HUES48 (cell line): ENCODE measurements at regions not wholly inside any gene's neighbourhood (a gene's known extent, or its start where the extent isn't known, plus 50 kb on each side); places are given as distances from the start of the nearest gene placed in this dataset.

Experiments
- H3K27ac ChIP-seq: one replicate; pipeline ENCODE4 v1.7.0; 2013; ENCODE audit warnings: low read depth, low read length, inconsistent platforms
- H3K27me3 ChIP-seq: 2 replicates; pipeline ENCODE4 v1.6.1; 2013; ENCODE audit warnings: mild to moderate bottlenecking, low read length; ENCODE audit not compliant: control insufficient read depth, insufficient read depth
- H3K36me3 ChIP-seq: 2 replicates; pipeline ENCODE4 v1.6.1; 2013; ENCODE audit warnings: low read length; ENCODE audit not compliant: control insufficient read depth, insufficient read depth
- H3K4me1 ChIP-seq: 2 replicates; pipeline ENCODE4 v1.6.1; 2013; ENCODE audit warnings: mild to moderate bottlenecking, low read length; ENCODE audit not compliant: control insufficient read depth, insufficient read depth
- H3K4me3 ChIP-seq: 2 replicates; pipeline ENCODE4 v1.5.1; 2013; ENCODE audit warnings: mild to moderate bottlenecking, low read depth, low read length
- H3K9ac ChIP-seq: 2 replicates; pipeline ENCODE4 v1.6.1; 2013; ENCODE audit warnings: mild to moderate bottlenecking, low read depth, low read length, moderate library complexity
- H3K9me3 ChIP-seq: 2 replicates; pipeline ENCODE4 v1.6.1; 2013; ENCODE audit warnings: low read length; ENCODE audit not compliant: control insufficient read depth, insufficient read depth

DNA sequence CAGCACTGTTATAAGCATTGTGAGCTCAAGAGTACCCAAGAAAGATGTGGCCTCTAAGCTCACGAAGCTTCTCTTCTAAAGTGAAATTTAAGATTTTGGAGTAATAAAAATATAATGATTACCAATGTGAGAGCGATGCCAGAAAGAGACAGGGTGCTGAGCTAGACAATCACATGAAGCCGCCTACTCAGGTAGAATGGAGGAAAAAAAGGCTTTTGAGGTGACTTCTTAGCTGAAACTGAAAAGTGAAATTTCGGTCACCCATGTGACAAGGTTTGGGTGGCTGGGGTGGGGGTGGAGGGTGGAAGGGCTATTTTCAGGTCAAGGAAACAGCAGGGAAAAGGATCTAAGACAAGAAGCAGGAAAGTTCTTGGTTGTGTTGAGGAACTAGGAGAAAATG lies 388.2 kb upstream of the WWC1 start:
- no peak overlapping the region for H3K27ac ChIP-seq

DNA sequence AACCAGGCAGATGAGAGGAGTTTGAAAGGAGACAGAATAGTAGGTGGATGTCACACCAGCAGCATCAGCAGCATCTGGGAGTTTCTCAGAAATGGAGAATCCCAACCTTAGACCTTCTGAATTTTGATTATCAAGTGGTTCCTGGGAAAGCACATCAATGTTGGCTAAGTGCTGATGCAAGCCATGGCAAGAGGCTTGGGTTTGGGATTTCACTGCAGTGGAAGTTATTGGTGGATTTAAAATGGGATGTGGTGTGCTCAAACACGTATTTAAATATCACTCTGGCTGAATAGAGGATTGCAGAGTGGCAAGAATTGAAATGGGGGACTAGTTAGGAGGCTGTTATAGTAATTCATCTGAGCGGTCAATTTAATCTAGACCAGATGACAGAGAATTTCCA lies 387.8 kb upstream of the WWC1 start:
- Histone ChIP-seq H3K4me3 (no peak overlapping the region), H3K4me1 (peaks cover 29% of the 10 kb centered on the region), H3K27ac (no peak overlapping the region), H3K27me3 (no peaks in the 10 kb centered on the region), H3K9me3 (no peaks in the 10 kb centered on the region), H3K9ac (no peak overlapping the region), H3K36me3 (no peaks in the 10 kb centered on the region)

More for the DNA sequence above, 388.2 kb upstream of the WWC1 start:
- no peaks in the 10 kb centered on the region for H3K9me3 ChIP-seq
- no peaks in the 10 kb centered on the region for H3K36me3 ChIP-seq
- H3K9ac ChIP-seq, result no peak overlapping the region
- no peaks in the 10 kb centered on the region for H3K27me3 ChIP-seq
- H3K4me3 ChIP-seq, result no peak overlapping the region
- H3K4me1 ChIP-seq, result peaks cover 33% of the 10 kb centered on the region

DNA sequence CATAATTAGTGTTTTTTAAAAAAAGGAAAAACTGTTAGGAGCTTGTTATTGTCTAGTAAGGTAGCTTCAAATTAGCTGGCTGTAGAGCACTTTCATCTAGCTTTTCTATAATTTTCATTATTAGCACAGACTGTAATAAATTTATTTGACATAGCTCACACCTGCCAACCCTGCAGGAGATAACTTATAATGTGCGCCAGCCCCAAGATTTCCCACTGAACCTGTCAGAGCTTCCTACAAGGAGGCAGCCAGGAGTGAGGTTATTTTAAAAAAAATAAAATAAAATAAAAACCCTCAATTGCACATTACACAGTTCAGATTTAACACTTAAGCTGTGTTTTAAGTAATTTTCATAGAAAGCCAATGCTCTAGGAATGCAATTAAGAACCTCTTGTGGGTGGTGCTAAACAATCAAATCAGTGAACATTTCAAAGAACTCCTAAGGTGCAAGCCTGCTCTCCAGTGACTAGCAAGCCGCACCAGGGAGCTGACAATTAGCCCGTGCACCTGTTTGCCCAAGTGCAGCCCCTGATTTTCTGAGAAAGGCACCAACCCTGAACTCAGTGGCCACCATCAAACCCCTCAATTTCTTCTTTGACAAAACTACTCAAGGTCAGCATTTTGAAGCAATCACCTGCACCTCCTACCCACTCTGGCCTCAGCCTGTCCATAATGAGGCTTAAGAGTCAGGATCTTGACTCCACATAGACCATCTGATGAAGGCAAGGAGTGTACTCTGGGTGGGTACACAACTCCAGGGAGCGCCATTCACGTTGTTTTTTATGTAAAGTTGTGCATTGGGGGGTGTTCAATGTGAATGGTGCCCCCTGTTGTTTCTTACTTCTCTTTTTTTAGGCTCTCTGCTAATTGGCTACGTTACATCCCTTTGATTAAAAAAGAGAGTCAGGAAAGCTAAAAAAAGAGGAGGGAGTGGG lies 385.3 kb upstream of the WWC1 start:
- H3K9me3 ChIP-seq, result no peaks in the 10 kb centered on the region
- H3K9ac ChIP-seq, result no peak overlapping the region
- no peaks in the 10 kb centered on the region for H3K36me3 ChIP-seq
- peaks cover 23% of the 10 kb centered on the region for H3K4me1 ChIP-seq
- no peak overlapping the region; the same call in 1 of the 2 replicates for H3K4me3 ChIP-seq
- no peaks in the 10 kb centered on the region for H3K27me3 ChIP-seq
- peak overlapping the region; percentile 58 for H3K27ac ChIP-seq

DNA sequence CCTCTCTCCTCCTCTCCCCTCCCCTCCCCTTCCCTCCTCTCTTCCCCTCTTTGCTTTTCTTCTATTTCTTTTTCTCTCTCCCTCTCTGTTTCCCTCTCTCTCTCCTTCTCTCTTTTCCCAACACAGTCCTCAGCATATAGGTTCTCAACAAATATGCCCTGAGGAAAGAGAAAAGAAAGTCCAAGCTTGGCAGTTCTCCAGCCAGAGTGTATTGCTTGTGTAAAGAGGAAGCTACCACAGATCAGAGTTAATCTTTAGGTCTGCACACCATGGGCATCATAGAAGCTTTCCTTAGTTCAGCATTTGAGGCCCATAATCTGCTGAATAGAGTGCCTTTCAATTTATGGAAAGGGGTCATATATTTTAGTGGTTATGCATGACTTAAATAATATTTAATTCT lies 382.8 kb upstream of the WWC1 start:
- Histone ChIP-seq H3K27me3 (no peaks in the 10 kb centered on the region), H3K9ac (no peak overlapping the region), H3K27ac (no peak overlapping the region), H3K9me3 (no peaks in the 10 kb centered on the region), H3K36me3 (no peaks in the 10 kb centered on the region), H3K4me3 (no peak overlapping the region), H3K4me1 (peaks cover 23% of the 10 kb centered on the region)

DNA sequence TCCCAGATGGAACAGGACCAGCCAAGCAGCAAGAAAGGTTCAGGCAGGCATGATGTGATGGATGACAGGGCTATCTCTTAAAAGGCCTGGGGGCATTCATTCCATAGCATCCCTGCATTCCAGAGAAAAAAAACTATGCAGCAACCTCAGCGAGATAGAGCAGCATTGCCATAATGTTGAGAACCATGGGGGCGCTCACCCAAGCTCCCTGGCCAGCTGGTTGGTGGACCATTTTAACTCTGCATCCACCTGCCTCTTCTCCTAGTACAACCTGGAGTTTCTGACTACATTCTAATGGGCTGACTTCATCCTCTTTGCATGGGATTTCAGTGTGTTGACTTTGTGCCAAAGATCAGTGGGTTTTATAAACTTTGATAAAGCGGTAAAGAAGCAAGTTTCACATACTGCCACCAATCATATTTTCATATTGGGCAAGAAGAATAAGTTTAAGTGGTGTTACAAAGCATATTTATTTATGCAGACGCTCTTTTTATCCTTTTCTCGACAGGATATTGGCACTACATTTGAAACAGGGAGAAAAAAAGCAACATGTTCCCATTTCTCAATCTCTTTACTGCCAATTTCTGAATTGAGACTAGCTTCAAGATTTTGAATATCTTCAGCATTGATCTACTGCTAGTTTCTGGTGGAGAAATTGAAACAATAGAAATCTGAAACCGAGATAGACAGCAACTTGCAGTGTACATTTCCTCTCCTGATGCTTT lies 378.3 kb upstream of the WWC1 start:
- Histone ChIP-seq H3K4me1 (peaks cover 12% of the 10 kb centered on the region), H3K27me3 (no peaks in the 10 kb centered on the region), H3K4me3 (no peak overlapping the region), H3K9me3 (no peaks in the 10 kb centered on the region), H3K9ac (no peak overlapping the region), H3K36me3 (no peaks in the 10 kb centered on the region), H3K27ac (no peak overlapping the region)

GRCh38 chr5:167915237-167915636 lies 376.2 kb upstream of the WWC1 start:
- no peak overlapping the region for H3K9ac ChIP-seq
- H3K36me3 ChIP-seq, result no peaks in the 10 kb centered on the region
- H3K27me3 ChIP-seq, result no peaks in the 10 kb centered on the region
- no peaks in the 10 kb centered on the region for H3K9me3 ChIP-seq
- H3K4me3 ChIP-seq, result no peak overlapping the region
- H3K27ac ChIP-seq, result no peak overlapping the region
- peaks cover 9% of the 10 kb centered on the region for H3K4me1 ChIP-seq

DNA sequence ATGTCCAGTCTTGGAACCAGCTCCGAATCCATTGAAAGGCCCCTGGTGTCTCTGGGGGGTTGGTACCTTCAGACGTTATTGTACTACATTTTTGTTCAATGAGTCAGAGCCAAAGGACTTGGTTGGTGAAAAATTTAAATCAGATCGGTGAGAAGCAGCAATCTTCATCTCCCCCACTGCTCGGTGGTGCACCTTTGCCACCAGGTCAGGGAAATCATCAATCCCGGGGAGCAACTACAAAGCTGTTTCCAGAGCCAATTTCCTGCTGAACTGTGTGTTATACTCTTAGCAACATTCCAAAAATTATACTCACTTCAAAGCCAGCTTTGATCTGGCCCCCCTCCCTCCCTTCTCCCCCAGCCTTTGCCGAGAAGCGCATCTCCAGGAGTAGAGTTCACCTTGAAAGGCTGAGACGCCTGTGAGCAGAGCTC lies 375.2 kb upstream of the WWC1 start:
- no peak overlapping the region for H3K9ac ChIP-seq
- no peak overlapping the region for H3K27ac ChIP-seq
- no peaks in the 10 kb centered on the region for H3K27me3 ChIP-seq
- peaks cover 7% of the 10 kb centered on the region; the same call in 1 of the 2 replicates for H3K4me1 ChIP-seq
- H3K4me3 ChIP-seq, result no peak overlapping the region
- H3K9me3 ChIP-seq, result no peaks in the 10 kb centered on the region
- H3K36me3 ChIP-seq, result no peaks in the 10 kb centered on the region

- Histone ChIP-seq H3K27ac (no peak overlapping the region), H3K9me3 (no peaks in the 10 kb centered on the region), H3K4me3 (no peak overlapping the region), H3K36me3 (no peaks in the 10 kb centered on the region), H3K4me1 (peaks cover 7% of the 10 kb centered on the region; the same call in 1 of the 2 replicates), H3K27me3 (no peaks in the 10 kb centered on the region), H3K9ac (no peak overlapping the region)
Measured at GRCh38 chr5:167916706-167917105, 374.7 kb upstream of the WWC1 start.

GRCh38 chr5:167918184-167918812 lies 373.1 kb upstream of the WWC1 start:
- no peak overlapping the region for H3K9ac ChIP-seq
- H3K27me3 ChIP-seq, result no peaks in the 10 kb centered on the region
- no peak overlapping the region for H3K27ac ChIP-seq
- H3K4me1 ChIP-seq, result peaks cover 7% of the 10 kb centered on the region; the same call in 1 of the 2 replicates
- H3K4me3 ChIP-seq, result no peak overlapping the region
- H3K9me3 ChIP-seq, result no peaks in the 10 kb centered on the region
- no peaks in the 10 kb centered on the region for H3K36me3 ChIP-seq

GRCh38 chr5:167918813-167919483 lies 372.5 kb upstream of the WWC1 start:
- Histone ChIP-seq H3K4me3 (no peak overlapping the region), H3K4me1 (peaks cover 7% of the 10 kb centered on the region; the same call in 1 of the 2 replicates), H3K27me3 (no peaks in the 10 kb centered on the region), H3K9ac (no peak overlapping the region), H3K27ac (no peak overlapping the region), H3K9me3 (no peaks in the 10 kb centered on the region), H3K36me3 (no peaks in the 10 kb centered on the region)
